Thyroid gland (tissue), 4 donors: ENCODE measurements at regions not wholly inside any gene's neighbourhood (a gene's known extent, or its start where the extent isn't known, plus 50 kb on each side); places are given as distances from the start of the nearest gene placed in this dataset.

ENCODE experiments used
- CTCF ChIP-seq, 6 experiments: fragments of 200-600 bp in 3 of 6; fragments of 450-650 bp in 3 of 6; sonication (generic) in 3 of 6; IDR thresholded peaks; one replicate each; pipeline ENCODE4 v1.5.1; 2016 to 2019; ENCODE audit warnings: antibody characterized with exemption in 6 of 6, mild to moderate bottlenecking in 2 of 6, inconsistent platforms in 1 of 6, moderate library complexity in 1 of 6
- POLR2A ChIP-seq, 2 donors: fragments of 450-650 bp; IDR thresholded peaks; one replicate each; pipeline ENCODE4 v1.6.1; 2017; ENCODE audit warnings: antibody characterized with exemption in 2 of 2, mild to moderate bottlenecking in 2 of 2, moderate library complexity in 1 of 2

GRCh38 chr16:54366943-54367342 lies 80.4 kb upstream of the IRX3 start:
- TF ChIP-seq CTCF (IDR thresholded peaks at IDR 0.05) = no peak
- TF ChIP-seq POLR2A (IDR thresholded peaks at IDR 0.05) = no peak
